RPMI8226 (cell line): ENCODE measurements at regions not wholly inside any gene's neighbourhood (a gene's known extent, or its start where the extent isn't known, plus 50 kb on each side); places are given as distances from the start of the nearest gene placed in this dataset.

Experiments used
- DNase-seq: peaks from one replicate; pipeline ENCODE4 v3.0.0-alpha.2; 2015

GRCh38 chr7:94240902-94241301, 153.8 kb upstream of the COL1A2 start:
- no peak for DNase-seq

GRCh38 chr7:94241402-94241925, 153.2 kb upstream of the COL1A2 start:
- DNase-seq = no peak

GRCh38 chr7:94243066-94243711, 151.5 kb upstream of the COL1A2 start:
- no peak for DNase-seq

- no peak for DNase-seq
Observed at GRCh38 chr7:94244760-94245159, 149.9 kb upstream of the COL1A2 start.

GRCh38 chr7:94245500-94245899, 149.2 kb upstream of the COL1A2 start:
- no peak for DNase-seq

- no peak for DNase-seq
Observed at GRCh38 chr7:94247970-94248369, 146.7 kb upstream of the COL1A2 start.

- DNase-seq = no peak
Observed at GRCh38 chr7:94249631-94250030, 145.1 kb upstream of the COL1A2 start.

- no peak for DNase-seq
Observed at GRCh38 chr7:94250124-94250523, 144.6 kb upstream of the COL1A2 start.

GRCh38 chr7:94250987-94251386, 143.7 kb upstream of the COL1A2 start:
- DNase-seq = no peak

- no peak for DNase-seq
Observed at GRCh38 chr7:94252124-94252523, 142.6 kb upstream of the COL1A2 start.

- no peak for DNase-seq
Observed at GRCh38 chr7:94252971-94253370, 141.7 kb upstream of the COL1A2 start.

GRCh38 chr7:94253686-94254085, 141.0 kb upstream of the COL1A2 start:
- no peak for DNase-seq

GRCh38 chr7:94258418-94259300, 136.0 kb upstream of the COL1A2 start:
- no peak for DNase-seq

GRCh38 chr7:94261067-94261466, 133.6 kb upstream of the COL1A2 start:
- no peak for DNase-seq

- DNase-seq = no peak
Observed at GRCh38 chr7:94264756-94265155, 129.9 kb upstream of the COL1A2 start.

- DNase-seq = no peak
Observed at GRCh38 chr7:94265456-94265855, 129.2 kb upstream of the COL1A2 start.

GRCh38 chr7:94266238-94266644, 128.5 kb upstream of the COL1A2 start:
- DNase-seq = no peak

GRCh38 chr7:94270772-94271171, 123.9 kb upstream of the COL1A2 start:
- DNase-seq = no peak

GRCh38 chr7:94272821-94273583, 121.7 kb upstream of the COL1A2 start:
- DNase-seq = no peak

GRCh38 chr7:94274828-94275227, 119.9 kb upstream of the COL1A2 start:
- no peak for DNase-seq

- no peak for DNase-seq
Observed at GRCh38 chr7:94276027-94276426, 118.7 kb upstream of the COL1A2 start.

- no peak for DNase-seq
Observed at GRCh38 chr7:94276795-94277194, 117.9 kb upstream of the COL1A2 start.

- DNase-seq = no peak
Observed at GRCh38 chr7:94277236-94277635, 117.5 kb upstream of the COL1A2 start.
